ENCODE measurements at regions not wholly inside any gene's neighbourhood (a gene's known extent, or its start where the extent isn't known, plus 50 kb on each side); places are given as distances from the start of the nearest gene placed in this dataset.

DNA sequence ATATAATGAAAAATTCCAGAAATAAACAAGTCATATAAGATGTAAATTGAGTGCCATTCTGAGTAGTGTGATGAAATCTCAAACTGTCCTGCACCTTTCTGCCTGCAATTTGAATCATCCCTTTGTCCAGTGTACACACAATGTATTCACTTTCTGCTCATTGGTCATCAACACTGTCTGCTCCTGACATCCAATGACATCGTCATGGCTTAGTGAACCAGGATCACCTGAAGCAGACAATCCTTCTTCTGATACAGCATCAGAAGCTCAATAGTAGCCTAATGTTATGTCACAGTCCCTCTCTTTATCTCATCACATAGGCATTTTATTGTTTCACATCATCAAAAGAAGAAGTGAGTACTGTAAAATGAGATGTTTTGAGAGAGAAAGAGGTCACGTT, 366.3 kb downstream of the RFPL4B start:
- Histone ChIP-seq H4K20me1 (ENCODE audit: insufficient read depth) (no peaks in the 10 kb centered on the region), H3F3A (replicated peaks; ENCODE audit: insufficient read depth) (no peaks in the 10 kb centered on the region), H3K4me3 (ENCODE audit: low read depth in 2 of 2, low read length in 1 of 2) (no peak overlapping the region), H3K9me3 (no peaks in the 10 kb centered on the region), H3K9ac (no peak overlapping the region), H3K4me2 (no peak overlapping the region), H3K36me3 (replicated peaks in 1 of 2; ENCODE audit: control insufficient read depth in 1 of 2, insufficient read depth in 2 of 2, low read length in 1 of 2) (no peaks in the 10 kb centered on the region), H2AFZ (ENCODE audit: low read depth) (peak overlapping the region; percentile 56; the same call in 1 of the 2 replicates), H3K27ac (ENCODE audit: low read depth in 2 of 2, low read length in 1 of 2) (no peak overlapping the region), H3K4me1 (ENCODE audit: control insufficient read depth in 1 of 2, insufficient read depth in 2 of 2, low read depth in 1 of 2, low read length in 1 of 2) (no peaks in the 10 kb centered on the region), H3K27me3 (ENCODE audit: insufficient read depth) (no peaks in the 10 kb centered on the region), H3K79me2 (ENCODE audit: insufficient read depth) (no peaks in the 10 kb centered on the region), H3K9me2 (no peaks in the 10 kb centered on the region)
- CTCF ChIA-PET: no interaction called here
- DNase-seq: no peak
- POLR2A ChIA-PET: no interaction called here
- TF ChIP-seq TCF12 (IDR thresholded peaks at IDR 0.05) (no peak), FOXM1 (IDR thresholded peaks at IDR 0.05; ENCODE audit: low read depth) (no peak), TEAD4 (IDR thresholded peaks at IDR 0.05; ENCODE audit: borderline replicate concordance, insufficient read depth) (no peak), ELF1 (IDR thresholded peaks at IDR 0.05) (no peak), NRF1 (IDR thresholded peaks at IDR 0.05; ENCODE audit: low read depth, low read length) (no peak), RFX5 (IDR thresholded peaks at IDR 0.05; ENCODE audit: low read length) (no peak), GABPA (IDR thresholded peaks at IDR 0.05; ENCODE audit: low read depth) (no peak), MEF2A (IDR thresholded peaks at IDR 0.05; ENCODE audit: borderline replicate concordance, low read depth) (no peak), CHD2 (IDR thresholded peaks at IDR 0.05; ENCODE audit: low read length, partially characterized antibody) (no peak), GATA2 (CRISPR knock-in tag; IDR thresholded peaks at IDR 0.05) (no peak), EP300 (IDR thresholded peaks at IDR 0.05; ENCODE audit: borderline replicate concordance in 1 of 2, low read depth in 1 of 2, low read length in 1 of 2) (no peak), FOXJ3 (CRISPR knock-in tag; IDR thresholded peaks at IDR 0.05) (no peak), NFIC (IDR thresholded peaks at IDR 0.05; ENCODE audit: borderline replicate concordance) (no peak), FOSL2 (IDR thresholded peaks at IDR 0.05; ENCODE audit: borderline replicate concordance, low read depth) (no peak), RCOR1 (IDR thresholded peaks at IDR 0.05; ENCODE audit: low read length) (no peak)
- TF ChIP-seq, protein P1, sequence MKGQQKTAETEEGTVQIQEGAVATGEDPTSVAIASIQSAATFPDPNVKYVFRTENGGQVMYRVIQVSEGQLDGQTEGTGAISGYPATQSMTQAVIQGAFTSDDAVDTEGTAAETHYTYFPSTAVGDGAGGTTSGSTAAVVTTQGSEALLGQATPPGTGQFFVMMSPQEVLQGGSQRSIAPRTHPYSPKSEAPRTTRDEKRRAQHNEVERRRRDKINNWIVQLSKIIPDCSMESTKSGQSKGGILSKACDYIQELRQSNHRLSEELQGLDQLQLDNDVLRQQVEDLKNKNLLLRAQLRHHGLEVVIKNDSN (IDR thresholded peaks at IDR 0.05; ENCODE audit: borderline replicate concordance, low read depth): no peak
- 85% methylated on average over 2 of the region's 2 CpGs for WGBS (ENCODE audit: low lambda C conversion rate)

DNA sequence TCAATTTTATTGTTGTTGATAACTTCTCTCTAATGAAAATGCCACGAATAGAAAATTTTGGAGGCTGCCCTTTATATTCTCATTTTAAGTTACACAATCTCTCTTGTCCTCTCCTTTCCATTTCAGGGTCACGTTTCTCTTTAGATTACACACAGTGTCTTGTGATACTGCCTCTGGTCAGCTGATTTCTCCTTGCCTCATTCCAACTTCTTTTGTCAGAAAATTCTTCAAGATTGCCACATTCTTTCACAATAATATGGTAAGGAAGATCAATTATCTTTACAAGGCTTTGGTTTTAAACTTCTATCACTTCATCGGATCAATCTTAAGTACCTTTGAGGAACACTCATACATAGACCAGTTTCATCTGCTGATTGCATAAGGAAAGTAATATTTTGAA, 370.3 kb downstream of the RFPL4B start:
- H3K36me3 ChIP-seq (replicated peaks in 1 of 2; ENCODE audit: control insufficient read depth in 1 of 2, insufficient read depth in 2 of 2, low read length in 1 of 2): no peaks in the 10 kb centered on the region
- H3K27me3 ChIP-seq (ENCODE audit: insufficient read depth): no peaks in the 10 kb centered on the region
- H3F3A ChIP-seq (replicated peaks; ENCODE audit: insufficient read depth): no peaks in the 10 kb centered on the region
- TF ChIP-seq RAD21 (IDR thresholded peaks at IDR 0.05; ENCODE audit: low read length) (no peak), EP300 (IDR thresholded peaks at IDR 0.05; ENCODE audit: borderline replicate concordance in 1 of 2, low read depth in 1 of 2, low read length in 1 of 2) (no peak), SIN3A (IDR thresholded peaks at IDR 0.05; ENCODE audit: borderline replicate concordance, low read depth, low read length) (no peak), POLR2AphosphoS5 (IDR thresholded peaks at IDR 0.05; ENCODE audit: low read depth, low read length) (no peak), EZH2phosphoT487 (IDR thresholded peaks at IDR 0.05; ENCODE audit: borderline replicate concordance, low read depth) (no peak), JUND (IDR thresholded peaks at IDR 0.05) (no peak)
- TF ChIP-seq, protein P2, sequence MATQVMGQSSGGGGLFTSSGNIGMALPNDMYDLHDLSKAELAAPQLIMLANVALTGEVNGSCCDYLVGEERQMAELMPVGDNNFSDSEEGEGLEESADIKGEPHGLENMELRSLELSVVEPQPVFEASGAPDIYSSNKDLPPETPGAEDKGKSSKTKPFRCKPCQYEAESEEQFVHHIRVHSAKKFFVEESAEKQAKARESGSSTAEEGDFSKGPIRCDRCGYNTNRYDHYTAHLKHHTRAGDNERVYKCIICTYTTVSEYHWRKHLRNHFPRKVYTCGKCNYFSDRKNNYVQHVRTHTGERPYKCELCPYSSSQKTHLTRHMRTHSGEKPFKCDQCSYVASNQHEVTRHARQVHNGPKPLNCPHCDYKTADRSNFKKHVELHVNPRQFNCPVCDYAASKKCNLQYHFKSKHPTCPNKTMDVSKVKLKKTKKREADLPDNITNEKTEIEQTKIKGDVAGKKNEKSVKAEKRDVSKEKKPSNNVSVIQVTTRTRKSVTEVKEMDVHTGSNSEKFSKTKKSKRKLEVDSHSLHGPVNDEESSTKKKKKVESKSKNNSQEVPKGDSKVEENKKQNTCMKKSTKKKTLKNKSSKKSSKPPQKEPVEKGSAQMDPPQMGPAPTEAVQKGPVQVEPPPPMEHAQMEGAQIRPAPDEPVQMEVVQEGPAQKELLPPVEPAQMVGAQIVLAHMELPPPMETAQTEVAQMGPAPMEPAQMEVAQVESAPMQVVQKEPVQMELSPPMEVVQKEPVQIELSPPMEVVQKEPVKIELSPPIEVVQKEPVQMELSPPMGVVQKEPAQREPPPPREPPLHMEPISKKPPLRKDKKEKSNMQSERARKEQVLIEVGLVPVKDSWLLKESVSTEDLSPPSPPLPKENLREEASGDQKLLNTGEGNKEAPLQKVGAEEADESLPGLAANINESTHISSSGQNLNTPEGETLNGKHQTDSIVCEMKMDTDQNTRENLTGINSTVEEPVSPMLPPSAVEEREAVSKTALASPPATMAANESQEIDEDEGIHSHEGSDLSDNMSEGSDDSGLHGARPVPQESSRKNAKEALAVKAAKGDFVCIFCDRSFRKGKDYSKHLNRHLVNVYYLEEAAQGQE (IDR thresholded peaks at IDR 0.05; ENCODE audit: low read depth, low read length): no peak
- TF ChIP-seq, protein P3, sequence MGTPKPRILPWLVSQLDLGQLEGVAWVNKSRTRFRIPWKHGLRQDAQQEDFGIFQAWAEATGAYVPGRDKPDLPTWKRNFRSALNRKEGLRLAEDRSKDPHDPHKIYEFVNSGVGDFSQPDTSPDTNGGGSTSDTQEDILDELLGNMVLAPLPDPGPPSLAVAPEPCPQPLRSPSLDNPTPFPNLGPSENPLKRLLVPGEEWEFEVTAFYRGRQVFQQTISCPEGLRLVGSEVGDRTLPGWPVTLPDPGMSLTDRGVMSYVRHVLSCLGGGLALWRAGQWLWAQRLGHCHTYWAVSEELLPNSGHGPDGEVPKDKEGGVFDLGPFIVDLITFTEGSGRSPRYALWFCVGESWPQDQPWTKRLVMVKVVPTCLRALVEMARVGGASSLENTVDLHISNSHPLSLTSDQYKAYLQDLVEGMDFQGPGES (IDR thresholded peaks at IDR 0.05; ENCODE audit: low read depth, low read length): no peak
- H3K27ac ChIP-seq (ENCODE audit: low read depth in 2 of 2, low read length in 1 of 2): no peak overlapping the region
- no peak overlapping the region for H3K4me3 ChIP-seq (ENCODE audit: low read depth in 2 of 2, low read length in 1 of 2)
- H3K4me1 ChIP-seq (ENCODE audit: control insufficient read depth in 1 of 2, insufficient read depth in 2 of 2, low read depth in 1 of 2, low read length in 1 of 2): no peaks in the 10 kb centered on the region
- POLR2A ChIA-PET: no interaction called here
- H4K20me1 ChIP-seq (ENCODE audit: insufficient read depth): no peaks in the 10 kb centered on the region
- H3K9me3 ChIP-seq: no peaks in the 10 kb centered on the region
- 74% methylated on average over 3 of the region's 3 CpGs for WGBS (ENCODE audit: low lambda C conversion rate)
- no peak overlapping the region for H2AFZ ChIP-seq (ENCODE audit: low read depth)
- H3K9me2 ChIP-seq: no peaks in the 10 kb centered on the region
- no peaks in the 10 kb centered on the region for H3K79me2 ChIP-seq (ENCODE audit: insufficient read depth)
- CTCF ChIA-PET: no interaction called here
- H3K4me2 ChIP-seq: no peak overlapping the region
- H3K9ac ChIP-seq: no peak overlapping the region
- no peak for DNase-seq

Measured in SK-N-SH (cell line).